HG03571 (cell line): ENCODE measurements at regions not wholly inside any gene's neighbourhood (a gene's known extent, or its start where the extent isn't known, plus 50 kb on each side); places are given as distances from the start of the nearest gene placed in this dataset.
"Not testable (repeated sequence)": the region's sequence is repeated elsewhere in the genome, so short reads cannot be mapped to it uniquely, and the experiment has no call there.

ENCODE experiments used
- ATAC-seq: cut with Tn5 transposase; IDR thresholded peaks from one replicate; pipeline ENCODE4 v1.9.1; 2021; ENCODE audit not compliant: unreplicated experiment

DNA sequence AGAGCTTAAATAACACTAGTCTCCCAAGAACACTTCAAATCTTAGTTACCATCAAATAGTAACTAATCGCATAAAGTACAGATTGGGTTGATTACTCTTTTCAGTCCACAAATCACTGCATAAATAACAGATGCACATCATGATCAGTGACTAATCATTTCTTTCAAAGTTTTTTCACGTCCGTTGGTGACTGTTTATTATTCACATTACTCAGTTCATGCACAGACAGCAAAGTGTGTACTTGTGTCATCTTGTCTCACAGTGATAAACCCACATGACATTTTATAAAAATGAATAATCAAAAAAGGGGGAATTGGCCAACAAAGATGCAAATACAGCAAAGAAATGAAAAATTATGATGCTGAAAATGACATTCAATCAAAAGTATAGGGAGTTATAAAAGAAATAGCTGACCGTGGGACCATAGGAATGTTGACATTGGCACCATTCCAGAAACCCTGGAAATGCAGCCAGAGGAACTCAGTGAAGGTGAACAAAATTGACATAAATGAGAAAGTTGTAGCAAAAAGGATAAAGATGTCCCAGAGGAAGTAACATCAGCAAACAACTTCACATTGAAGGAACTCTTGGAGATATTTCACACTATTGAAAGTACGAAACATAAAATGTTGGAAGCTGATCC is 161.5 kb downstream of the SOX3 start:
- ATAC-seq = no peak

DNA sequence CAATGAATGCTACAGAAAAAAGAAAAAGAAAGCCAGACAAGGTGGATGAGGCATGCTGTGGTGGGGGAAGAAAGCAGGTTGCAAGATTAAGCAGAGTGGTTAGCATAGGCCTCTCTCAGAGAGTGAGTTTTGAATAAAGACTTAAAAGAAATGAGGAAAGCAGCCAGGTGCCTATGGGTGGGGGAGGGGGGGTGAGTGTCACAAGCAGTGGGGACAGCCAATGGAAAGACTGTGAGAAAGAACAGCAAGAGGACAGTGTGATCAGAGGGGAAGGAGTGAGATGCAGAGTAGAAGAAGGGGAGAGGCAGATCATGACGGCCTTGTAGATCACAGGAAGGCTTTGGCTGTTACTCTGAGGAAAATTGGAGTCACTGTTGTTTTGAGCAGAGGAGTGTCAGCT is 162.5 kb downstream of the SOX3 start:
- no peak for ATAC-seq

DNA sequence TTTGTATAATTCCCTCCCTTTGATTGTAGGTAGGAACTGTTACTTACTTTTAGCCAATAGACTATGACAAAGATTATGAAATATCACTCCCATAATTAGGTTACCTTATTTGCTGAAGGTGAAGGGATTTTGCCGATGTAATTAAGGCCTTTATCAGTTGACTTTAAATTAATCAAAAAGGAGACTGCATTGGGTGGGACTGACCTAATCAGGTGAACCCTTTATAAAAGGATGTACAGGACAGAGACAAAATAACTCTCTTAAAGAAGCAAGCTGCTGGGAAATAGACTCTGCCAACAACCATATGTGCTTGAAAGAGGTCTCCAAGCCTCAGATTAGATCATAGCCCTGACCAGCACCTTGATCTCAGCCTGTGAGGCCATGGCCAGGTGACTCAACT is 167.6 kb downstream of the SOX3 start:
- no peak for ATAC-seq

DNA sequence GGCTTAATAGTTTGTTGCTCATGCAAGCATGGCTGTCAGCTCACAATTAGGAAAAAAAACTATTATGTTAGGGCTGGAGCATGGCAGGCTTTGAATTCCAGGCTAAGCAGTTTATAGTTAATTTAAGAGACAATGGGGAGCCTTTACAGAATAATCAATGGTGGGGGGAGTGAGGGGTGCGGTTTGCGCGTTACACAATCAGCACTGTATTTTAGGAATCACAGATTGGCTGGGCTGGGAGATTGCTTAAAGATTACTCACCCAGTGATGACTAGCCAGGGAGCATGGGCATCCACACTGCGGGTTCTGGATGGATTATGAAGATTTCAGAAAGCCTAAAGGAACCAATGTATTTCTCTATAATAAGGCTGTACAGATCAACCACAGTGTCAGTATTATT is 186.6 kb downstream of the SOX3 start:
- ATAC-seq = no peak

DNA sequence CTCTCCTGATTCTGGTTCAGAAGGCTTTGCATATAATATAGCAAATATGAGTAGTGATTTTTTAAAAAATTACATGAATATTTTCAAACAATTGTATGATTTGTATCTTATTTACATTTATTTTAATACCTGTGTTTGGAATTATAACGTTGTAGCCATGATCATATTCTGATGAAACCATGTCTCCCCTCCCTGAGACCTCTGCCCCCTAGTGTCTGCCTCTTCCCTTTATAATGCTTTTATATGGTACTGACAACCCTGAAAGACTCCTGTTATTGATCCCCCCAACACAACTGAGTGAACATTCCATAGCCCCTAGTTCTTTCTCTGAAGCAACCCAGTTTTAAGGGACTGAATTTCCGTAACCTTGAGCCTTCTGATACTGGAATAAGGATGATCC is 187.4 kb downstream of the SOX3 start:
- no peak for ATAC-seq

DNA sequence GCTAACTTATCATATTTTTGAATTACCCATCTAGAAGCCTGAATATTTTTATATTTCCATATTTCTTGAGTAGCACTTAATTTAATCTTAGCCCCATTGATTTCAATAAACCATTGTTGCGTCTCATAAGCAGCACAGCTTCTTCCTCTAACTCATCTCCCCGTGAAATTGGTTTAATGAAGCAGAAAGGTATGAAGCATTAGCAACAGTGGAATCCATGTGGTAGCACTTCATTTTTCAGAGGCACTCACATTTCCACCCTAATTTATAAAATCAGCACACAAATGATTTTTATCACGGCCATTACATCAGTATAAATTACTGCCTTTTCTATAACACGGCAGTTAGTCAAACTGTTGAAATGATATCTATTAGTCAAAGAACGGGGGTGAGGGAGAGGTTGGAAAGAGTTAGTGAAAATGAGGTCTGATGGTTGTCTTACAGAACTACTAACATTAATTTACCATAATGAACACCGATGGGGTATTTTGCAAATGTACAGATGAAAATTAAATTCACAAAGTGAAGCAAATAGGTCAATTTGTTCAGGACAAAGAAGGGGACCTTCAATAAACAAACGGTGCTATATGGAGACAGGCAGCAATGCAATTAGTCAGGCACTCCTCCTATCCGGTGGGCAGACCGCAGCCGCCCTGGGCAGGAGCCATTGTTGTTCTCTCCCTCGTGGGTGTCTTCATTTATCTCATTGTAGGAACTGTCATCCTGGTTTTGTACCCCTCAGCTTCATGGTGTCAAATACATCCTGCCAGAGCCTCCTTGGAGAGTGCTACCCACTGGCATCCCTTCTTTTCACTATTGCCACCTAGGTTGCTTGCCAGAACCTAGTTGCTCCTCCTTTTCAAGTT is 205.7 kb downstream of the SOX3 start:
- no peak for ATAC-seq

DNA sequence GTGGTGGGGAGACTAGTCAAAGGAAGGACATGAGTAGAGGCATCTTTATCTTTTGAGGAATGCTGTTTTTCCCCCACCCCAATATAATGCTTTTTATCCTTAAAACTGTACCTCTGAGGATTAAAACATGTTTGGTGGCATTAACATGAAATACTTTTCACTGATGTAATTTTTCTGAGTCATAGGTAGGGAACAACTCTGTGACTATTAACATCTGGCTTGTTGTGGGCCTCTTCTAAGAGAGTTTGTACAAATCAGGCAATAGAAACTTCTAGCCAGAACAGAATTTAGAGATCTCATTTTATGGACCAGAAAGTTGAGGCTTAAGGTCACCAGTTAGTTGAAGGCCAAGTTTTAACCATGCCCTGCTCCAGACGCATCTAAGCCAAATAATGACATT is 207.6 kb downstream of the SOX3 start:
- ATAC-seq = no peak

DNA sequence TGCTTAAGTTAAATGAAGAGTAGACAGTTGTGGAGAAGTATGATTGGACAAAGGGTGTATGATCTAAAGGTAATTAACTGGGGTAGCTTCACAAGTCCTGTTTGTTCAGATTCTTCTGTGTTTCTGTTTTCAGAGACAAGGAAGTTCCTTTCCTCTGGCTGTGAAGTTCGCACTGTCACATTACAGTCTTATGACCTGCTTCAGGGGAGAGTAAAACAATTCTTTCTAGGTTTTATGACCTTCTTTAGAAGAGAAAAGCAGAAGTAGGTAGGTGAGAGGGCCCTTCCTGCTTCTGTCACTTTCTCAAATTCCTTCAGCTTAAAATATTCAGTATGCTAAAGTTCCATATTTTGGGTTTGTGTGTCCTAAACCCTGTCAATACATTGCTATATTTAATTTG is 211.9 kb downstream of the SOX3 start:
- no peak for ATAC-seq

DNA sequence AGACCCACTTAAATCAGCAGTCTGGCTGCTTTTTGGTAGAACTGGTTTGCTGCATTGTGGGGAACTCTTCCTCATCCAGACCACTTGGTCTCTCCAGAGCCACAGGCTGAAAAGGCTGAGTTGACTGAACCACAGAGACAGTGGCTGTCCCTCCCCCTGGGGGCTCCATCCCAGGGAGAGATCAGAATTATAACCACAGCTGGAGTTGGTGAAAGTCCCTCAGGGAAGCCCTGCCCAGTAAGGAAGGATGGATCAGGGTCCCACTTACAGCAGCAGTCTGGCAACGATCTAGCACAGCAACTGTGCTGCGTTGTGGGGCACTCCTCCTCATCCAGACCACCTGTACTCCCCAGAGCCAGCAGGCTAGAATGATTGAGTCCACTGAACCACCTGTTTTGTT is 212.7 kb downstream of the SOX3 start:
- ATAC-seq = no peak

DNA sequence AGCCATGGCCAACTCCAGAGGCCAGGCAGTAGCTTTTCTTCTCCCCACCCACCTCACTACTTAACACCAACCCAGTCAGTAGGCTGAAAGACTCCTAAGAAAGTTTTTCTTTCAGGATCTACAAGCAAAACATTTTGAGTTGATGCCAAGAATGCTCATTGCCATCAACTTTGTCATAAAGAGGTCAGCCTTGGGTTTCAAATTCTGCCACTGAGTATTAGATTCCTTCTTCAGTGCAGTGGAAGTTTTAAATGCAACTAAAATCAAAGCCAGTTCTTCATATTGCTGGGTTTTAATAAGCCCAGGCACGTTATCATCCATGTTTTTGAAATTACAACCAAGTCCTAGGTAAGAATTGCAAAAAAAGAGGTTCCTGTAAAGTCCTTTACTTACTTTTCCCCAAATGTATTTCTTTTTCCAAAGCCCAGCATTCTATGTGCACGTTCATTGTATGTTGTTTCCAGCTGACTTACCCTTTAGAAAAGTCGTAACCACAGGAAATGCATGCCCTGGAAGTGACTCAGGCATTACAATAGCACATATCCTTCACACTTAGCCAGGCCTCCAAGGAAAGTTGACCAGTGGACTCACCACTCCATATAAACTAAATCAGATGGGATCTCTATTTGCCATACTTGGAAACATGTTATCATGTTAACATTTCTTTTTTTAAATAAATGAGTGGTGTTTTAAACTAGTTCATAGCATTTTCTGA is 229.9 kb downstream of the SOX3 start:
- no peak for ATAC-seq

DNA sequence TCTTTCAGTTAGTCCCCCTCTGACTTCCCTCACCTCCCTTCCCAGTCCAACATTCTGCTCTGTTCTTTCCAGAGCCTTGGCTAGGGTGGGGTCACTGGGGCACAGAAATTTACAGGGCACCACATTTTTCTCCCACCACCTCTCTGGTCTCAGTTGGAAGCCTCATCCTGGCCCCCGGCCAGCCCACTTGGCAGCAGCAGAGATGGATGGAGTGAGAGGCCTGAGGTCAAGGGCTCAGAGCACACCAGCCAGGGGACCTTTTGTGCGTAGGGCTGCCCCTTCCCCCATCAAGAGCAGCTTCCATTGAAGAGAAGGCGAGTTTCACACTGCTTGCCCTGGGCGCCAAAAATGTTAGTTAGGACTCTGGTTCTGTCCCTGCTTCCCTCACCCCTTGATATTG is 230.9 kb downstream of the SOX3 start:
- ATAC-seq = no peak

DNA sequence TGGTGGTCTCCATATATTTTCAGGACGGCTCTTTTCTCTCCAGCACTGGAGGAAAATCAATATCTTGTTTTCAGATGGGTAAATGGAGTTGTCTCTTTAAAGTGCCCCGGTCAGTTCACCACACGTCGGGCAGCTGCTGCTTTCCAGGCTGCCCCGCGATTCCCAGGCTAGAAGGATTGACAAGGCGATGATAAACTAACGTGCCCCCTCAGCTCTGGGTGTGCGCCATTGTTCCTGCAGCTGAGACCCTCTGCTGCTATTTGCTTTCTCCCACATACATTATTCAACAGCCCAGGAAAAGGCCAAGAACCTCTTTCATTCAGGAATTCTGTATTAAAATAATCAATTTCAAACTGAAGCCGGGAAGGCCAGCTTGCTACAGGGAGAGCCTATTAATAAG is 254.5 kb downstream of the SOX3 start:
- ATAC-seq = no peak

DNA sequence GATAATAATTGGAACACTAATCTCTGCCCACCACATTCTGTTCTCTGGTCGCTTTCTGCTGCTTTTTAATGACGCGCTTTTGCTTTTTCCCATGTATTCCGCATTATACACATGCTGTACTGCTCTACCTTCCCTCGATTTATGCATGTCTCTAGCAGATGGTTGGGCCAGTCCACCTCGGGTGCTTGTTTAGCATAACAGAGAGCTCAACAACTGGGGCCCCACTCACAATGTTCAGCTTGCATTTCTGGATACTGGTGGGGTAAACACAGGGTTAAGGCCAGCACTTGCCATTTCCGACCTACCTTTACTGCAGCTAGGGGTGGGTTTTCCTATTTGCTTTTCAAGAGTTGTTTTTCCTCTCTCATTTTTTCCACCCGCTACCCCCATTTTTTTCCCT is 255.8 kb downstream of the SOX3 start:
- ATAC-seq = no peak

DNA sequence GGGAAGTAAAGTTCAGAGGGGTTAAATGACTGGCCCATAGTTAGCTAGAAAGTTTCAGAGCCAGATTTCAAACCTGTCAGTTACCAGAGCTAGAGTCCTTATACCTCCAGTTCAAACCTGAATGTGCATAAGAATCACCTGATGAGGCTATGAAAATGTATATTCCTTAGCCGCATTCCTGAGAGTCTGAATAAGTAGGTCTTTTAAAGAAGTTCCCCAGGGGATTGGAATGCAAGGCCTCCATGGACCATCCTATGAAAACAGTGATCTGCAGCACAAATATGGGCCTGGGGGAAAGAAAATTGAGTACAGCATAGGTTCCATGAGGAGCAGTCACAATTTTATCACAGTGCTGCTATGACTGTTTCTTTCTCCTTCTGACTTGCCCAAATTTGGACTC is 263.9 kb upstream of the CXorf66 start:
- no peak for ATAC-seq

DNA sequence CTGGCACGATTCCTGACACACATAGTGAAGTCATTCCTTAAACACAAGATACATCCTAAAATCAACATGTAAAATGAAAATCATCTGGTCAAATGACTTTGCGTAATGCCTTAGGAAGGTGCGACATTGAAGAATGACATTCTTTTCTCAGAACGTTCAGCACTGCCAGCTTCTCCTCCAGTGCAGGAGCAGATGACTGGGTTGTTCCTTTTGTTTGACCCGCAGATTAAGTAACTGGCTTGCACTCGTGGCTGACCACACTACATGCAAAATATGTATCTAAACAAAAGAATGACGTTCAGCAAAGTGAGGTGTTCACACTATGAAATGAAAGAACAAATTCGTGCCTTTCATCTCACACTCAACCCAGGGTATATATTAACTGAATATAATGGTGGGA is 260.7 kb upstream of the CXorf66 start:
- not testable (repeated sequence) for ATAC-seq

DNA sequence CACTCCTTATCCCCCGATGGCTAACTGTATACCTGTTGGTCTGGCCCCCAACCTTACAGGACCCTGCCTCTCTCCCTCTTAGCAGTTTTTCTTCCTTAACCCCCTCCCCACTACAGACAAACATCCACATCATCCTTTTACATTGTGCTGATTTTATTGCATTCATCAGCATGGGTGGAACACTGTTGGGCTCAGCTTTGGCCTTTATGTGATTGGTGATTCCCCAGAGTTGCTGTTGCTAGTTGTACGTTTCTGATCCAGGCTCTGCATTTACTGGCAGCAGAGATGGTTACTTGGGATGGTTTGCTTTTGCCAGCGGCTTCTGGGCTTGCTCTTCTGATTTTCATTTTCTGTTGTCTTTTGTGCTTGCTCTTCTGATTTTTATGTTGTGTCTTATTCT is 250.6 kb upstream of the CXorf66 start:
- ATAC-seq = not testable (repeated sequence)

DNA sequence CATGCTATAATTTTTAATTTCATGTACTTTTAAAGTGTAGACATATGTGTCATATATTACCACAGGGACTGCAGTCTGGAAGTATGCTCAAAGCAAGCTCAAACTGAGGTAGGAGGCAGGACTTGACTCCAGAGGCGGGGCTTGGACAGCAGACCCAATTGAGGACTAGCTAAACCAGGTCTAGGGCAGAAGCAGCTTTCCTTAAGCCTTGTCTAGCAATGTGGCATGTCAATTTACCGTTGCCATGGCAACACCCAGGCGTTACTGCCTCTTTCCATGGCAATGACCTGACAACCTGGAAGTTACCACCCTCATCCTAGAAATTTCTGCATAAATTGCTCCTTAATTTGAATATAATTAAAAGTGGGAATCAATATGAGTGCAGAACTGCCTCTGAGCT is 249.2 kb upstream of the CXorf66 start:
- ATAC-seq = not testable (repeated sequence)

DNA sequence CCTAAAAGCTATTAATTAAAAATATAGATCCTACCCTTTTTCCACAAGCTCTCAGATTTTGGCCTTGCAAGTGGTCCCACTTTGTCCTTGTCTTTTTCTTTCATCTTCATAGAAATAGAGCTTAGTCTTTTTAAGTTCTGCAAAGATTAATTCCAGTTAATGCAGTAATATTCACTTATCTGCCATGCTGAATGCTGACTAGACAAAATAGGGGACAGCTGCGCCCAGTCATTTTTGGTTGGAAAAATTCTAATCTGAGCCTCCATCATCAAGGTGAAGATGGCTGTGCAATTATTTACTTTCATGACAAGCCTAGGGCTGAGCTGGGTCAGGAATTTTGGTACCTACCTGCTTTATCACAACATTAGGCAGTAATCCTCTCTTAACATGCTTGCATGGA is 241.3 kb upstream of the CXorf66 start:
- ATAC-seq = no peak

DNA sequence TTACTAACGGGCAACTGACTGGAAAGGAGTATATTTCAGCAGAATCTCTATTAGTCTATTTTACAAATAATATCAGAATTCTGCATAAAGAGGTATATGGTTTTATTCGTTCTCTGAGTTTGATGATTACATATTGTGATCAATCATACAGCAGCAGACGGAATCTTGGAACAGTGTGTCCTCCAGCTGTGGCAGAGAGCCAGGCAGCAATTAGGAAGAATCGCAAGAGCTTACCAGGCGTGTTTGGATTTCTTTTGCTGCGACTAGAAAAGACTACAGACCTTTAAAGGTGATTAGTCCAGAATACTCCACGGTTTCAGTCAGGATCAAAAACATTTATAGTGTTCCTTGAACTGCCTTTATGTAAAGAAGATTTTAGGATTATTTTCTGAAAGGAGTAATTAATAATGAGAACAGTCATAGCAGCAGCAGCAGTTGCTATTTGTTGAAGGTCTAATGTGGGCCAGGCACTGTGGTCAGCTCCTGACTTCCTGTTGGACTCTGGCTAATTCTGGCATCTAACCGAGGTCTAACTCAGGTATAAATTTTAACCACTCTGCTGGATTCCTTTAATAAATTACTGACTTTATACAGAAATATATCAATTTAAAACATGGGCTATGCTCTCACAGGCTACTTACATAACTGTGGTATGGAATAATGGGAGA is 225.3 kb upstream of the CXorf66 start:
- ATAC-seq = no peak

DNA sequence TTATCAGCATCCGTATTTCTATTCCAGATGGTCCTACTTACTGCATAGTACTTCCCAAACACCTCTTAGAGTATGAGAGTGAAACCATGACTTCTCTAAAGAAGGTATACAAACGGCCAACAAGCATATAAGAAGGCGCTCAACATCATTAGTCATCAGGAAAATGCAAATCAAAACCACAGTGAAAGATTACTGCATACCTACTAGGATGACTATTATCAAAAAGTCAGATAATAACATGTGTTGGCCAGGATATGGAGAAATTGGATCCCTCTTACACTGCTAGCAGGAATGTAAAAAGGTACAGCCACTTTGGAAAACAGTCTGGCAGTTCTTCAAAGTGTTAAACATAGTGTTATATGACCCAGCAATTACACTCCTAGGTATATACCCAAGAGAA is 215.3 kb upstream of the CXorf66 start:
- no peak for ATAC-seq

DNA sequence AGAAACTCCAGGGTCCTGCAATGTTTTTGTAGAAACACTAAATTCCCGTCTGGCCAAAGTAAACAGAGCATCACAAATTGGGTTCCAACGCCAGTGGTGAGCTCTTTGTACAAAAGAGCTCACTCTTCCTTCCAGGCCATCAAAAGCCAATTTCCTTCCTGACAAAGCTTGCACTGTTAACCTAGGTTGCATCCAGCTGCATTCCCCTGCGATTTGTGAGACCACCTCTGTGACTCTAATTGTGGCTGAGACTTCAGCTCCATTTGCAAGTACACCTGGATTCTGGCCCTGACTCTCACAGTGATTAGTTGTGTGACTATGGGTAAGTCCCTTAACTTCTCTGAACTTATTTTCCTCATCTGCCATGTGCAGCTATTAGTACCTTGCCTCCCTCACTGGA is 212.5 kb upstream of the CXorf66 start:
- no peak for ATAC-seq

DNA sequence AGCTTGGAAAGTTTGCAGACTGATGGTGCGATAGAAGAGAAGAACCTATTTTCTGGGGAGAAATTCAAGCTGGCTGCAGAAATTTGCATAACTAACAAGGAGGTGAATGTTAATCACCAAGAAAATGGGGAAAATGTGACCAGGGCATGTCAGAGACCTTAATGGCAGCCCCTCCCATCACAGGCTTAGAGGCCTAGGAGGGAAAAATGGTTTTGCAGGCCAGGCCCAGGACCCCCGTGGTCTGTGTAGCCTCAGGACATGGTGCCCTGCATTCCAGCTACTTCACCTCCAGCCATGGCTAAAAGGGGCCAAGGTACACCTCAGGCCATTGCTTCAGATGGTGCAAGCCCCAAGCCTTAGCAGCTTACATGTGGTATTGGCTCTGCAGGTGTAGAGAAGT is 207.1 kb upstream of the CXorf66 start:
- ATAC-seq = no peak
